ENCODE measurements at regions not wholly inside any gene's neighbourhood (a gene's known extent, or its start where the extent isn't known, plus 50 kb on each side); places are given as distances from the start of the nearest gene placed in this dataset.

DNA sequence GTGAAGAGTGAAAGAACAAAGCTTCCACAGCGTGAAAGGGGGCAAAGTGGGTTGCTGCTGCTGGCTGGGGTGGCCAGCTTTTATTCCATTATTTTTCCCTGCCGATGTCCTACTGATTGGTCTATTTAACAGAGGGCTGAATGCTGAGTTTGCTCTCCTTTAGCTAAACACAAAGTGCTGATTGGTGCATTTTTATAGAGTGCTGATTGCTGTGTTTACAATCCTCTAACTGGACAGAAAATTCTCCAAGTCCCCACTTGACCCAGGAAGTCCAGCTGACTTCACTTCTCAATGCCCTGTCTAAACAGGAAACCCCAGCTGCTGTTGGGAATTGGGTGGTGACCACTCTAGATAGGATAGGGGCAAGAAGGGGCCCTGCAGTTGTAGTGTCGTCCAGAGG is 335.6 kb upstream of the RBMY1B start:
- DNase-seq = no peak

DNA sequence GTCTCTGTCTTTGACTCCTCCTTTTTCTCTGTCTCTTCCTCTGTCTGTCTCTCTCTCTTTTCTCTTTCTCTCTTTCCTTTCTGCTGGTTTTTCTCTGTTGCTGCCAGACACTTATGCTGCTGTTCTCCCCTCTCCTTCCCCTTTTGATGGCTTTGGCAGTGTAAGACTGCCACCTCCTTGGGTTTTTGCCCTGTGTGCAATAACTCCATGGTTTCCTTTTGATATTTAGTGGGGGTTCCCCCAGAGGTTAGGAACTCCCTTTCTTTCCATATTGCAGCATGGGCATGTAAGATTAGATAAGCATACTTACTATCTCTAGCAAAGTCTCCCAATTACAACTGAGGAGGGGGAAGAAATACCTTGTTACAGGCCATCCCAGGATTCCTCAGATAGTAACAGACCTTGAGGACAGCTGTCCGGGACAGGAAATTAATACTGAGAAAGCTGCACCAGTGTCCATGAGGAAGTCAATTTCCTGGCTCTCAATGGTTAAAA is 333.8 kb upstream of the RBMY1B start:
- DNase-seq = no peak

DNA sequence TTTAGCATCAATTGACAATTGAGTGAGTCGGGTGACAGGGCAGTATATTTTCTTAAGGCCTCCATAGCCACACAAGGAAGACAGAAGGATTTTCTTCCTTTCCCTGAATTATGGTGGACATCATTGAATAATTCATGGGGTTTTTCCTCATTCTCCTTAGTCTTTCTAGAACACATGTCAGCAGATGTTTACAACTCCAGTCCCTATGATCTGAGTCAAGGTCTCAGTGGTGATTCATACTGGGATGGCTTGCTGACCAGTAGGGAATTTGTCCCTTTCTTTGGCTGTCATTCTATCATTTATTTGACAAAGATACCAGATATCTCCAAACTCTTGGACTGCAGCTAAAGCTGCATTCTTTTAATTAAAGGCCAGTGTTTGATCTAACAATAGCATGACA is 332.9 kb upstream of the RBMY1B start:
- DNase-seq = no peak

DNA sequence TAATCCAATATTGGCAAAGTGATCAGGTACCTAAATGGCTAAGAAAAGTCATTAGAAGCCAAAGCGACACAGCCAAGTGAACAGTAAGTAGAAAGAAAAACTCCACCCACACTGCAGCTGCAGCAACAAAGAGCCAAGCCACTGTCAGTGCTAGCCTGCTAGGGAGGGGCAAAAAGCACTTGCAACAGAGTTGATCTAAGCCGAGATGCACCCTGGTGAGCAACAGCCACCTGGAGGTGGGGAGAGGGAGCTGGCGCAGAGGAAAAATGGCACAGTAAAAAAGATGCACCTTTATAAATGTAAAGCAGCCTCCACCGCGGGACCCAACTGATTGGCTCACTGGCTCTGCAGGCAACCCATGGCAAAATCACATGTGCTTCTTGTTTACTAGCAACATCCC is 330.2 kb upstream of the RBMY1B start:
- DNase-seq = peak; percentile 45

DNA sequence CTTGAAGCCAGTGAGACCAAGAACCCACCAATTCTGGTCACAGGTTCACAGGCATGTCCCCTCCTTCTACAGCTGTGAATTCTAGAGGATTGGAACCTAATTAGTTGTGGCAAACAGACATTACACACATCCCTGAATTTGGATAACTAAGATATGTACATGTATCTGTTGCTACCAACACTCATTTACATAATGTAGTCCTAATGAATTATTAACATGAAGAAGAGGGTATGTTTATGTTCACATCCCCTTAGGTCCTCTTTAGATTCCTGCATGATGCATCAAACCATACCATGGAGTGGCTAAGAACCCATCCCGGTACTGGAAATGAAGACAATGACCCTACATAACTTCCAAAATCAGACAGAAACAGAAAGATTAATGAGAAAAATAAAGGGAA is 326.9 kb upstream of the RBMY1B start:
- no peak for DNase-seq

DNA sequence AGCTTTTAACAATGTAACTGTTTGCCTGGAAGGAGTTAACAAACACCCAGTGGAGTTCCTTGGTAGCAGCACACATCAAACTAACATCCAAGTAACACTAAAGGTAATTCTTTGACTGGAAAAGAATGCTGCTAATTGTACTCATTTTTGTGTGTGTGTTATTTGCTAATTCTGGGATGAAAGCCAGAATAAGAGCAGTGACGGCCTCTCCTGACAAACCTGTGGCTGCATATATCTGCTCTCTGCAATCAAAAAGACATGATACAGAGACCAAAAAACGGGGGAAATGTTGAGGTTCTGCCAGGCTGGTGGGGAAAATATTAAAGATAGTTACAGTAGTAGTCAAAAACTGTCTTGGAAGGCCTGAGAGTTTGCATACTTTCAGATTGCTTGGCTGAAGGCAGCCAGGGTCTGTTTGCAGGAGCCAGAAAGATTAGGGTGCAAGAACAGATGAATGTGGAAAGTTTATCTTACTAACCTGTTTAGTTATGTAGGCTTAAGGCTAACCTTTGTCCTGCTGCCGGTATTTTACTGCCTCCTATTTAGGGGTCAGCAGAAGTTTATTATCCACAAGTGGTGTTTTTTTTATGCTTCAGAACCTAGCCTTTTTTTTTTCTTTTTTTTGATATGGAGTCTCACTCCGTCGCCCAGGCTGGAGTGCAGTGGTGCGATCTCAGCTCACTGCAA is 325.6 kb upstream of the RBMY1B start:
- DNase-seq = no peak

DNA sequence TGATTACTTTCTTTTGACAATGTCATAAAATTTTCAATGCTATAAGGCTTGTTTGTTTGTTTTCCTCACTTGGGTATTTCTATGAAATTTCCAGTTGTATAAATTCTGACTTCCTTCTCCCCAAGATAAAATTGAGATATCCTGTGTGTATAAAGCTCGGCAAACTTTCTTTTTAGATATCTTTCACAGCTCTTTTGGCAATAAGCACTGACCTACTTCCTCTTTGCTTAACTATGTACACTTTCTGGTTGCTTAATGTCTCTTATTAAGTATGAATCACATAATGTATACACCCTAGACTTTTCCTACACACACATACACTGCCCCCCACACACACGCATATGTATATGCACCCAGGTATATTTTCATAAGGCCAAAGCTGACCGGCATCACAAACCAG is 318.4 kb upstream of the RBMY1B start:
- no peak for DNase-seq

DNA sequence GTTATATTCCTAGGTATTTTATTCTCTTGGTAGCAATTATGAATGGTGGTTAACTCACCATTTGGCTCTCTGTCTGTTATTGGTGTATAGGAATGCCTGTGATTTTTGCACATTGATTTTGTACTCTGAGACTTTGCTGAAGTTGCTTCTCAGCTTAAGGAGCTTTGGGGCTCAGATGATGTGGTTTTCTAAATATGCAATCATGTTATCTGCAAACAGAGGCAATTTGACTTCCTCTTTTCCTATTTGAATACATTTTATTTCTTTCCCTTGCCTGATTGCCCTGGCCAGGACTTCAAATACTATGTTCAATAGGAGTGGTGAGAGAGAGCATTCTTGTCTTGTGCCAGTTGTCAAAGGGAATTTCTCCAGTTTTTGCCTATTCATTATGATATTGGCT is 310.9 kb upstream of the RBMY1B start:
- no peak for DNase-seq

DNA sequence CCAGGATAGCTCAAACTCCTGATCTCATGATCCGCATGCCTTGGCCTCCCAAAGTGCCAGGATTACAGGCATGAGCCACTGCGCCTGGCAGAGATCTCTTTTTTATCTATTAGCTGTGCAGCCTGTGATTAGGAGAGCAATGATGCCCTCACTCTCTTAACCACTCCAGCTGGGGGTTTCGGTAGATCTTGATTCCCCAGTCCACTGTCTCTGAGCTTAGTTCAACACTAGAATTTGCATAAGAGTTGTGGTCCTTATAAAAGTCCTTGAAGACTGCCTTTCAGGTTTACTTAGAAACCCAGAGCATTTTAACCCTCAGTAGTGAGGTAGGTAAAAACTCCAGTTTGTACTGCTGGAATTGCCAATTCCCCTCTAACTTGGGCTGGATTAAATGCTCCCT is 283.3 kb upstream of the RBMY1B start:
- DNase-seq = no peak

DNA sequence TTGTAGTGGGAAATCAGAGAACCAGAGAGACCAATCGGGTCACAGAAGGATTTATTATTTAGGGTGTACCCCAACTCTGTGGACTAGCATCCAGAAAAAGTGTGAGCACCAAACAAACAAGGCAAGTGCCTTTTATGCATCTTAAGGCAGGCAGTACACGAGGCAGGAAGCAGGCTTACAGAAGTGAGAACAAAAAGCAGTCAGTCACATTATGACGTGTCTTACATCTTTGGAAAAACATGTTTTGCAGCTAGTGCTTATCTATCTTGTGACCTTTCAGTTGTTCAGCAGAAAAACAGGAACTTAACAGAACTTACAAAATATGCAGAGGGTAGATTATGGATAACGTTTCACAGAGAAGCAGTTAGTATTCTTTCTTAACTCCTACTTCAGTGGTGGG is 270.9 kb upstream of the RBMY1B start:
- peak; percentile 9 for DNase-seq

DNA sequence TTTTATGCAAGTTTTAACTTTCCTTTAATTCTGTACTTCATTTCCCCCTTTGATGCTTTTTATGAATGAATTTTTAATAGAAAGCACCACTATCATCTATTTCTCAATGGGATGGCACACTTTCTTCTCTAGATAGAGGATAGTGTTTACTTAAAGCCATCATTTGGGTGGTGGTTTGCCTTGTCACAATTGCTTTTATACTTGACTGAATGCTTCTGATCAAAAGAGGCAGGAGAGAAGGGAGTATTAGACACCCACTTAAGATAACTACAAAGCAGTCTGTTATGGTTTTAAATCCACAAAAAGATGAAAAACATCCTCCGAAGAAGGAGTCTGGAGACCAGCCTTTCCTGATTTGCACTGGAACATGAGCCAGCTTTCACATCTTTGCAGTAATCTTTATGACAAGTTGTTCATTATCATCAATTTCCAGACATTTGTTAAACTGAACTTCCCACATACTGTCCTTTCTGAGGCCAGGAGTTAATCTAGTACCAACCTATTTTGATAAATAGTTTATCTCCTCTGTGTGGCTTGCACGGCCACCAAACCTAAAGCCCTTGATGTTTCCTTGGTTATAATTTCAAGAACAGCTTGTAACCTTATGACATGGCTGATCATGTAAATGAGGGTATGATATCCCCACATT is 270.4 kb upstream of the RBMY1B start:
- DNase-seq = no peak

DNA sequence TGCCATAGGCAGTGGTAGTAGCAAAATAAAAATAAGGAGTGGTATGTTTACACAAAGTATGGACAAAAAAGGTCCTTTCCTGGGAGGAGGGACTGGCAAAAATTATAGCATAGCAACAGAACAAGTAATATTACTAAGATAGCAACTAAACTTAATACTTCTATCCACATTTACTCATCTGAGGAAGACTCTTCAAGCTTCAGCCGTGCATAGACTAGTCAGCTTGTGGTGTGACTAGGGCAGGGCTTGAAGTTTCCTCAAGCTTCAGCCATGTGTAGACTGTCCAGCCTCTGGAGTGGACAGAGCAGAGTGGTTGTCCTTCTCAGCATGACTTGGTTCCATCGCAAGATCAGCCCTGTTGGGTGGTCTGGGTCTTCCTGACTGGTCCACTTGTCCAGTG is 268.3 kb upstream of the RBMY1B start:
- DNase-seq = no peak

DNA sequence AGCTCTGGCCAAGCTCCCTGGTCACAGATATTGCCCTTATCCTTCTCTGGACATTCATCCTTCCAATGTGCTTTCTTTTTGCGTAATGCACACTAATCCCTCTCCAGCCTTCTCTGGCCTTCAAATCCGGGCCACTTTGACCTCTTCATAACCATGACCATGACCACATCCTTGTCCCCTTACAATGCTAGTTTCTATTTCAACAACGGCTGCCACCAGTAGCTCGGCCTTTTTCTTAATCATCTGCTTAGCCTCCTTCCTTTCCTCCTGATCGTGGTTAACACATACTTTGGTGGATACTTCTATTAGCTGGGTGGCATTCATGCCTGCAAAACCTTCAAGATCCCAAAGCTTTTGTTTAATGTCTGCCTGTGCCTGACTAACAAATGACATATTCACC is 264.4 kb upstream of the RBMY1B start:
- no peak for DNase-seq

DNA sequence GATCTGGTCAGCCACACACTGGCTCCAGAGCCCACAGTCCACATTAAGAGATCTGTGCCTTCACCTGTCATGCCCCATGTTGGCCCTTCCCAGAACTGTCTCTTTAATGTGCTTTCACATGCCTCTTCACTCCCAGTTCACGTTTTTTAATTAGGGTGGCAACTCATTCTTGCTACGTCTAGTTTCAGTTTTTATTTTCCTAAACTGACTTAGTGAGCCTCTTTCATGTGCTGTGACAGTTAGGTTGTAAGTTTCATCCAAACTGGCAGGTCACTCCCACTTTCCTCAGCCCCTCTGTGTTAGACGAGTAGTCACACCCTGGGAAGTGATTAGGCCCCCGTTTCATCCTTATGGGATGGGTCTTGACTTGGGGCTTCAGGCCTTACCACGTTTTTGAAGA is 262.5 kb upstream of the RBMY1B start:
- no peak for DNase-seq

DNA sequence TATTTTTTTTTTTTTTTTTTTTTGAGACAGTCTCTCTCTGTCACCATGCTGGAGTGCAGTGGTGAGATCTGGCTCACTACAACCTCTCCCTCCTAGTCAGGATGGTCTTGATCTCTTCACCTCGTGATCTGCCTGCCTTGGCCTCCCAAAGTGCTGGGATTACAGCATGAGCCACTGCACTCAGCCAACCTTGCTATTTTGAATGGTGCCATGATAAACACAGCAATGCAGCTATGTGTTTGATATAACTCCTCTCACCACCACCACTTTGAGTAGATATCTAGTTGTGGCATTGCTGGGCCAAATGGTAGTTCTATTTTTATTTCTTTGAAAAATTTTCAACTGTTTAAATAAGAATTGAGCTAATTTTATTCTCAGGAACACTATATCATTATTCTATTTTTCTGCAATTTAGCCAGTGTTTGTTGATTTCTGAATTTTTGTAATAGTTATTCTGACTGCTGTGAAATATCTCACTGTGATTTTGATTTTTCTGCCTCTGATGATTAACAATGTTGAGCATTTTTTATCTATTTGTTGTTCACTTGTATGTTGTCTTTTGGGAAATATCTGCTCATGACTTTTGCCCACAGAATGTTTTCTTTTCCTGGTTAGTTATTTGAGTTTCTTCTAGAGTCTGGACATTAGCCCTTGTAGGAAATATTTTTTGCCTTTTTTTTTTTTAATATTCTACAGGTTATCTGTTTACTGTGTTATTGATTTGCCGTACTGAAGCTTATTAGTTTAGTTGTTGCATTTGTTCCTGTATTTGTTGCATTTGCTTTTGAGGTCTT is 257.5 kb upstream of the RBMY1B start:
- DNase-seq = no peak

DNA sequence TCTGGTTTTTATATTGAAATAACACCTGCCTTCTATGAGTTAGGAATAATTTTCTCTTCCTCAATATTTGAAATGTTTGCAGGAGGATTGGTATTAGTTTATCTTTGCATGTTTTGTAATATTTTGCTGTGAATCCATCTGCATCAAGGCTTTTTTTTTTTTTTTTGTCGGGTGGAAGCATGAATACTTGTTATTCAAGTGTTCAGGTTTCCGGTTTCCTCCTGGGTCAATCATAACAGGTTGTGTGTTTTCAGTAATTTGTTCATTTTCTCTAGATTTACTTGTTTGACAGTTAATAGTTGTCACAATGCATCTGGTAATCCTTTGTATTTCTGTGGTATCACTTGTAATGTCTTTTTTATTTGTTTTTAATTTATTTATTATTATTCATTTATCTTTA is 256.7 kb upstream of the RBMY1B start:
- no peak for DNase-seq

DNA sequence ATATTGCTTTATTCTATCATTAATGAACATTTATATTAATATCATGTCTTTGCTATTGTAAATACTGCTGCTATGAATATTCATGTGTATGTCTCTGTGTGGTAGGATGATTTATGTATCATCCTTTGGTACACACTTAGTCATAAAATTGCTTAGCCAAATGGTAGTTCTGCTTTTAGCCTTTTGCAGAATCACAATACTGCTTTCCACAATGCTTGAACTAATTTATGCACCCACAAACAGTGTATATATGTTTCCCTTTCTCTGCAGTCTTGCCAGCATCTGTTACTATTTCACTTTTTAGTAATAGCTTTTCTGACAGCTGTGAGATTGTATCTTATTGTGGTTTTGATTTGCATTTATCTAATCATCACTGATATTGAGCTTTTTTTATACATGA is 254.3 kb upstream of the RBMY1B start:
- DNase-seq = no peak

DNA sequence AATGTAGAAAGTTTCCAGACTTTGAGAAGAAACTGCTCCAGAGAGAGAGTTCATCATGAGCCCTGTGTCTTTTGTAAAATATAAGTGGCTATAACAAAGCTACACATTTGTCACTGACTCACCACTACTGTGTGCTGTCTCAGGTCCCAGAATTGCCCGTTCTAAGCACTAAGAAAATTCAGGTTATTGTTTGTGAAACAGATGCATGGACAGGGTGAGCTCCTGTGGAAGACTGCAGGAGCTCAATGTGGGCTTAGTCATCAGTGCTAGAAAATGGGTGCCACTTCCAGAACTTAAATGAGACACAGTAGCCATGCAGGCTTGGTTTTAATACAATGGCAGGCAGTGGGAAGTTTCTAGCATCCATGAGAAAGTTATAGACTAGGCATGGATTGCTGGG is 251.4 kb upstream of the RBMY1B start:
- no peak for DNase-seq

DNA sequence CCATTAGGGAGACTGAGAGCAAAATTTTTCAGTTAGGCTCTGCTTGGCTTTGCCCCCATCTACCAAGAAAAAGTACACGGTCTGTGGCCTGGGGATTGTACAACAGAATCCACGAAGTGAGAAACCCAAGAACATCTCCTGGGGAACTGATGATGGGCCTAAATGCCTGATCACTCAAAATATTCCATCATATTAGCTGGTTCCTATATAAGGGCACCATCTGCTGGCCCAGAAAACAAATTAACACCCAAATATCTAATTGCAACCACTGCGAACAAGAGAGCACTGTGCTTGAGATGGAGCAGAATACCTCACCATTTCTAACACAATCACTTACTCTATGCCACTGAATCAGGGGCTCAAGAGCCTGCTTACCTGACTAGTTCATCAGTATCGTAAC is 250.8 kb upstream of the RBMY1B start:
- DNase-seq = no peak

DNA sequence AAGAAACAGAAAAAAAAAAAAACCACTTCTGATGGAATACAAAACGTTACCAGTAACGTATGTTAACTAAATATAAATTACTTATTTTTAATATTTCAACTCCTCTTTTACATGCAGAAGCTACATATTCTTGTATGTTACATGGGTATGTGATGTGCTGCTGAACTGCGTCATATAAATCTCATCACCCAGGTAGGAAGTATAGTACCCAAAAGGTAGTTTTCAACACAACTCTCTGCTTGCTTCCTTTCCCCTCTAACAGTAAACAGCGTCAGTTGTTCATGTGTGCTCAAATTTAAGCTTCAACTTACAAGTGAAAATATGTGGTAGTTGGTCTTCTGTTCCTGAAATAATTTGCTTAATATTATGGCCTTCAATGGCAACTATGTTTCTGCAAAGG is 250.0 kb upstream of the RBMY1B start:
- DNase-seq = no peak

DNA sequence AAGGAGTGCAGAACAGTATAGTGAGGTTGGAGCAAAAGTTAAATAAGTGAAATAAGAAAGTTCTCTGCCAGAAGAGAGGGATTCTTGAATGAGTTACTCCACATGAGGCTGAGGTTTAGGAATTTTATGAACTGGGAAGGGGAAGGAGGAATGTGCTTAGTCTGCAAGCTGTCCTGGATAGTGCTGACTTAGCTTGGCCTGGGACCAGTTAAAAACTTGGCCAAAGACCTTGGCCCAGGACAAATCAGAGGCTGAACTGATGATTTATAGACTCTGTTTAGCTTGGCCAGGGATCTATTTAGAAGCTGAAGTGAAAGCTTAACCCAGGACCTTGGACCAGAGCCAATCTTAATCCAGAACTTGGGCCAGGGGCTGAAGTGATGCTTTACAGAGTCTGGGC is 244.4 kb upstream of the RBMY1B start:
- DNase-seq = no peak

DNA sequence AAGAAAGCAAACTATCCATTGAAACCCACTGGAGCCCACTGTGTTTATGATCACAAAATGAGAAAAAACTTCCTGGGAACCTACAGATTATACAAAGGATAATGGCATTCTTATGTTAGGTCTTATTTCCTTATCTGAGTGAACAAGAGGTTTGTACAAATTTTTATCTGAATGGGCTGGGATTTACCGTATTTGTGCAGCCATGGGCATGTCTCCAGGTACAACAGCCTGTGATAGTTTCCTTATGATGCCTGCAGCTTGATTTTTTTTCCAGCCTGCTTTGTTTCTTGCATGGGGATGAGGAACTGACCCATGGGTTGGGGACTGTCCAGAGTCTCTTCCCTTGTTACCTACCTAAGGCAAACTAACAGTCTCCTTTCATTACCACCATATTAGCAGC is 244.0 kb upstream of the RBMY1B start:
- no peak for DNase-seq

DNA sequence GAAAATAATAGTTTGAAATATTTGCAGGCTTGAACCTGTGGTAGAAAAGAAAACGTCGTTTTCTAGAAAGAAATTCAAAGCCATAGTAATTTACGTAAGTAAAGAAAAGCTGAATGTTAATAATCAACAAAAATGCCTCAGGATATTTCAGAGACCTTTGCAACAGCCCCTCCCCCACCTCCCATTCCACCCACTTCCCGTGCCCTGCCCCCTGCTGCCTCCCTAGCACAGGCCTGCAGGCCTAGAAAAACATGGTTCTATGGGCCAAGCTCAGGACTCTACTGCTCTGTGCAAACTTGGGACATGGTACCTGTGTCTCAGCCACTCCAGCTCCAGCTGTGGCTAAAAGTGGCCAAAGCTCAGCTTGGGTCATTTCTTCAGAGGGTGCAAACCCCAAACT is 223.4 kb upstream of the RBMY1B start:
- no peak for DNase-seq

DNA sequence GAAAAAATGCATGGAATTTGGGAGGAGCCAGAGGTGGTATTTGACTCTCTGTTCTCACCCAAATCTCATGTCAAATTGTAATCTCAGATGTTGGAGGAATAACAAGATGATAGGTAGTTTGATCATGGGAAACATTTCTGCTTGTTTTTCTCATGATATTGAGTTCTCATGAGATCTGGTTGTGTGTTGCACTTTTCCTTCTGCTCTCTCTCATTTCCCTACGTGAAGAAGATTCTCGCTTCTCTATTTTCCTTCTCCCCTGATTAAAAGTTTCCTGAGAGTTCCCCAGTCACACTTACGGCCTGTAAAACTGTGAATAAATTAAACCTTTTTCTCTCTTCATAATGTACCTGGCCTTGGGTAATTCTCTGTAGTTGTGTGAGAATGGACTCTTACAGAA is 222.2 kb upstream of the RBMY1B start:
- no peak for DNase-seq

All from activated CD4-positive, alpha-beta T cell treated with anti-CD3 and anti-CD28 coated beads, Interleukin-2, amount 50 U/mL, for 1 hour (primary cell).